Endothelial cell of umbilical vein (primary cell): ENCODE measurements at regions not wholly inside any gene's neighbourhood (a gene's known extent, or its start where the extent isn't known, plus 50 kb on each side); places are given as distances from the start of the nearest gene placed in this dataset.

Source experiments
- BruUV-seq: library from RNA; stranded (reverse); fragments of 400-500 nt; replicated peaks from 2 replicates; lab custom pipeline; 2021; lab: Mats Ljungman, UMichigan
- CTCF ChIA-PET: fragments of 300-600, 350-600 bp; sonication (Branson Sonifier 250); formaldehyde crosslinking; loops from one replicate; lab custom pipeline; 2021; ENCODE audit warnings: antibody characterized with exemption, inconsistent platforms; lab: Charles Lee
- POLR2A ChIA-PET: fragments of 300-600, 350-600 bp; sonication (Branson Sonifier 250); formaldehyde crosslinking; loops from one replicate; lab custom pipeline; 2021; ENCODE audit warnings: antibody characterized with exemption, inconsistent platforms; lab: Charles Lee
- DNase-seq: peaks from one replicate; pipeline ENCODE4 v3.0.0-alpha.2; 2011; ENCODE audit warnings: low read depth, low spot score
- FAIRE-seq: peaks from 2 replicates; lab custom pipeline; 2011; peaks lifted over from hg19 to GRCh38; lab: Jason Lieb, UNC
- H2AFZ ChIP-seq: 2 replicates; pipeline ENCODE4 v1.6.0; 2012; ENCODE audit warnings: low read depth, low read length, control low read depth, inconsistent platforms
- H3K27ac ChIP-seq: 2 replicates; pipeline ENCODE4 v1.5.1; 2011; ENCODE audit warnings: low read depth, mild to moderate bottlenecking, control low read depth, low read length, moderate library complexity; ENCODE audit not compliant: insufficient read depth
- H3K27me3 ChIP-seq, 2 experiments: 2 replicates each; pipeline versions ENCODE4 v1.6.0 to v1.6.1; 2011; ENCODE audit warnings: low read length in 2 of 2, mixed read lengths in 1 of 2; ENCODE audit not compliant: control insufficient read depth in 2 of 2, insufficient read depth in 2 of 2
- H3K36me3 ChIP-seq, 2 experiments: 2 replicates in 1 of 2; 3 replicates in 1 of 2; pipeline ENCODE4 v1.5.1; 2011; ENCODE audit warnings: low read length in 2 of 2, mild to moderate bottlenecking in 1 of 2, moderate library complexity in 1 of 2; ENCODE audit not compliant: control insufficient read depth in 2 of 2, insufficient read depth in 2 of 2; ENCODE audit errors: extremely low read depth in 1 of 2
- H3K4me1 ChIP-seq: 3 replicates; pipeline ENCODE4 v1.5.1; 2011; ENCODE audit warnings: mild to moderate bottlenecking, low read length; ENCODE audit not compliant: control insufficient read depth, insufficient read depth; ENCODE audit errors: extremely low read depth
- H3K4me2 ChIP-seq: 2 replicates; pipeline ENCODE4 v1.6.1; 2011; ENCODE audit warnings: low read length, control low read depth, mixed read lengths; ENCODE audit not compliant: insufficient read depth
- H3K4me3 ChIP-seq, 3 experiments: fragments of 200-600 bp in 1 of 3; sonication (generic), shearing (Covaris generic) in 1 of 3; replicated peaks in 1 of 3; 2 replicates each; pipeline ENCODE4 v1.5.1; 2011 to 2016; ENCODE audit warnings: control low read depth in 3 of 3, low read length in 3 of 3, mild to moderate bottlenecking in 2 of 3, inconsistent platforms in 1 of 3, low read depth in 1 of 3, moderate library complexity in 1 of 3; ENCODE audit not compliant: insufficient read depth in 1 of 3
- H3K79me2 ChIP-seq: 2 replicates; pipeline ENCODE4 v1.6.0; 2012; ENCODE audit warnings: low read length, inconsistent platforms; ENCODE audit not compliant: control insufficient read depth, insufficient read depth
- H3K9ac ChIP-seq: replicated peaks from 2 replicates; pipeline ENCODE3; 2011; ENCODE audit warnings: low read length, control low read depth; ENCODE audit not compliant: insufficient read depth; ENCODE audit errors: extremely low read depth
- H3K9me1 ChIP-seq: replicated peaks from 3 replicates; pipeline ENCODE4 v1.6.0; 2011; ENCODE audit warnings: mild to moderate bottlenecking, low read length; ENCODE audit not compliant: control insufficient read depth, insufficient read depth; ENCODE audit errors: extremely low read depth
- H3K9me3 ChIP-seq: replicated peaks from 2 replicates; pipeline ENCODE4 v1.5.1; 2012; ENCODE audit warnings: low read length, inconsistent platforms; ENCODE audit not compliant: control insufficient read depth, insufficient read depth
- H4K20me1 ChIP-seq: replicated peaks from 2 replicates; pipeline ENCODE3; 2011; ENCODE audit warnings: mild to moderate bottlenecking, low read length; ENCODE audit not compliant: control insufficient read depth, insufficient read depth; ENCODE audit errors: extremely low read depth
- CTCF ChIP-seq, 2 donors: IDR thresholded peaks; 1 replicate in 1 of 2; 2 replicates in 1 of 2; pipeline ENCODE4 v1.5.1; 2011; ENCODE audit warnings: low read length in 2 of 2, mild to moderate bottlenecking in 2 of 2, moderate library complexity in 2 of 2, control low read depth in 1 of 2, inconsistent platforms in 1 of 2, low read depth in 1 of 2; ENCODE audit not compliant: insufficient read depth in 1 of 2; ENCODE audit errors: extremely low read depth in 1 of 2
- EZH2 ChIP-seq: IDR thresholded peaks from 2 replicates; pipeline ENCODE4 v1.6.1; 2012; ENCODE audit warnings: borderline replicate concordance, low read depth, mild to moderate bottlenecking, moderate library complexity, low read length, inconsistent platforms; ENCODE audit not compliant: severe bottlenecking
- FOS ChIP-seq: IDR thresholded peaks from 2 replicates; pipeline ENCODE4 v1.6.1; 2011; ENCODE audit warnings: mild to moderate bottlenecking, low read length, moderate library complexity, borderline replicate concordance; ENCODE audit not compliant: insufficient read depth
- GATA2 ChIP-seq: IDR thresholded peaks from 2 replicates; pipeline ENCODE4 v1.7.0; 2011; ENCODE audit warnings: low read depth, mild to moderate bottlenecking, moderate library complexity, mixed read lengths, low read length; ENCODE audit not compliant: insufficient read length, insufficient read depth
- JUN ChIP-seq: IDR thresholded peaks from 2 replicates; pipeline ENCODE4 v1.6.1; 2011; ENCODE audit warnings: borderline replicate concordance, low read depth; ENCODE audit not compliant: insufficient read length, insufficient read depth
- MYC ChIP-seq: IDR thresholded peaks from one replicate; pipeline ENCODE4 v1.6.1; 2011; ENCODE audit warnings: mild to moderate bottlenecking, low read depth, low read length
- POLR2A ChIP-seq: IDR thresholded peaks from 2 replicates; pipeline ENCODE4 v1.6.1; 2012; ENCODE audit warnings: low read depth, mild to moderate bottlenecking, control low read depth, low read length
- POLR2AphosphoS5 ChIP-seq: IDR thresholded peaks from 2 replicates; pipeline ENCODE4 v1.6.1; 2012; ENCODE audit warnings: low read depth, mild to moderate bottlenecking, control low read depth, low read length, moderate library complexity; ENCODE audit not compliant: insufficient read depth
- dilution Hi-C: fragments of 300-500 bp; cut with MboI; formaldehyde crosslinking; loops from one replicate; pipeline ENCODE4 v1.15.0; 2019; ENCODE audit warnings: low sequenced_read_pairs; ENCODE audit not compliant: extremely low pct_ligation_motif_present
- intact Hi-C: fragments of 100-400 bp; cut with micrococcal nuclease; formaldehyde crosslinking; loops from one replicate; pipeline ENCODE4 v1.10.0; 2022
- TF ChIP-seq, protein P1 (sequence below): IDR thresholded peaks from 2 replicates; pipeline ENCODE4 v1.6.1; 2011; ENCODE audit not compliant: insufficient read depth, insufficient read length

- H3K9ac ChIP-seq: no peak overlapping the region
- ChIA-PET POLR2A (no interaction called here), CTCF (interaction anchor here (0.8 to 2.9 kb wide), 2 partner anchors 20 to 21 kb away, joined by 3 to 11 read pairs; no protein-coding TSS in a partner anchor)
- no peaks in the 10 kb centered on the region for H3K79me2 ChIP-seq
- no peaks in the 10 kb centered on the region for H3K9me3 ChIP-seq
- no peak overlapping the region for H3K4me2 ChIP-seq
- H3K27me3 ChIP-seq: no peaks in the 10 kb centered on the region
- no TSS peak for BruUV-seq
- H4K20me1 ChIP-seq: no peaks in the 10 kb centered on the region
- H3K4me3 ChIP-seq: no peak overlapping the region
- H2AFZ ChIP-seq: no peak overlapping the region
- intact Hi-C loops (no loop called here), dilution Hi-C loops (no loop called here)
- DNase-seq (no peak), FAIRE-seq (no peak)
- H3K36me3 ChIP-seq: no peaks in the 10 kb centered on the region
- no peaks in the 10 kb centered on the region for H3K9me1 ChIP-seq
- H3K4me1 ChIP-seq: no peaks in the 10 kb centered on the region
- H3K27ac ChIP-seq: no peak overlapping the region
- TF ChIP-seq EZH2 (no peak), POLR2A (no peak), FOS (no peak), CTCF (IDR thresholded peaks at IDR 0.05; ENCODE audit: extremely low read depth in 1 of 2, insufficient read depth in 1 of 2, low read depth in 1 of 2, low read length in 2 of 2) (no peak), JUN (no peak), MYC (no peak), GATA2 (no peak), POLR2AphosphoS5 (no peak)
- TF ChIP-seq, protein P1, sequence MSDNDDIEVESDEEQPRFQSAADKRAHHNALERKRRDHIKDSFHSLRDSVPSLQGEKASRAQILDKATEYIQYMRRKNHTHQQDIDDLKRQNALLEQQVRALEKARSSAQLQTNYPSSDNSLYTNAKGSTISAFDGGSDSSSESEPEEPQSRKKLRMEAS: no peak
These were observed 51.7 kb upstream of the C1QTNF7 start for GRCh38 chr4:15376145-15376544.
